ENCODE measurements at regions not wholly inside any gene's neighbourhood (a gene's known extent, or its start where the extent isn't known, plus 50 kb on each side); places are given as distances from the start of the nearest gene placed in this dataset.

- Histone ChIP-seq H3K9me3 (no peaks in the 10 kb centered on the region), H3K27me3 (no peaks in the 10 kb centered on the region), H3K4me1 (peaks cover 0 to 23% (median 7%) of the 10 kb centered on the region in 4 donors), H3K4me3 (no peak overlapping the region), H3K36me3 (no peaks in the 10 kb centered on the region), H3K27ac (no peak overlapping the region)
- DNase-seq = no peak
- TF ChIP-seq, protein P1, sequence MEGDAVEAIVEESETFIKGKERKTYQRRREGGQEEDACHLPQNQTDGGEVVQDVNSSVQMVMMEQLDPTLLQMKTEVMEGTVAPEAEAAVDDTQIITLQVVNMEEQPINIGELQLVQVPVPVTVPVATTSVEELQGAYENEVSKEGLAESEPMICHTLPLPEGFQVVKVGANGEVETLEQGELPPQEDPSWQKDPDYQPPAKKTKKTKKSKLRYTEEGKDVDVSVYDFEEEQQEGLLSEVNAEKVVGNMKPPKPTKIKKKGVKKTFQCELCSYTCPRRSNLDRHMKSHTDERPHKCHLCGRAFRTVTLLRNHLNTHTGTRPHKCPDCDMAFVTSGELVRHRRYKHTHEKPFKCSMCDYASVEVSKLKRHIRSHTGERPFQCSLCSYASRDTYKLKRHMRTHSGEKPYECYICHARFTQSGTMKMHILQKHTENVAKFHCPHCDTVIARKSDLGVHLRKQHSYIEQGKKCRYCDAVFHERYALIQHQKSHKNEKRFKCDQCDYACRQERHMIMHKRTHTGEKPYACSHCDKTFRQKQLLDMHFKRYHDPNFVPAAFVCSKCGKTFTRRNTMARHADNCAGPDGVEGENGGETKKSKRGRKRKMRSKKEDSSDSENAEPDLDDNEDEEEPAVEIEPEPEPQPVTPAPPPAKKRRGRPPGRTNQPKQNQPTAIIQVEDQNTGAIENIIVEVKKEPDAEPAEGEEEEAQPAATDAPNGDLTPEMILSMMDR (IDR thresholded peaks at IDR 0.05) = peak; percentile 53 to 65
- intact Hi-C loops (cut with DNase I; ENCODE audit: low total_unique reads) = no loop called here
These were observed 322.7 kb downstream of the CRPPA start for GRCh38 chr7:16098585-16099179.

GRCh38 chr7:16098058-16098457, 323.3 kb downstream of the CRPPA start:
- TF ChIP-seq, protein P1 (IDR thresholded peaks at IDR 0.05) = no peak
- Histone ChIP-seq H3K4me1 (peaks cover 0 to 23% (median 7%) of the 10 kb centered on the region in 4 donors), H3K4me3 (no peak overlapping the region), H3K27ac (no peak overlapping the region), H3K9me3 (no peaks in the 10 kb centered on the region), H3K27me3 (no peaks in the 10 kb centered on the region), H3K36me3 (no peaks in the 10 kb centered on the region)
- DNase-seq = no peak
- intact Hi-C loops (cut with DNase I; ENCODE audit: low total_unique reads) = no loop called here

- H3K36me3 ChIP-seq = no peaks in the 10 kb centered on the region
- no peak for DNase-seq
- H3K4me3 ChIP-seq = no peak overlapping the region
- intact Hi-C loops (cut with DNase I; ENCODE audit: low total_unique reads) = no loop called here
- no peaks in the 10 kb centered on the region for H3K9me3 ChIP-seq
- peak overlapping the region in 1 of 2 donors; percentile 16 for H3K27ac ChIP-seq
- TF ChIP-seq, protein P1 (IDR thresholded peaks at IDR 0.05) = no peak
- H3K4me1 ChIP-seq = peaks cover 0 to 39% (median 7%) of the 10 kb centered on the region in 4 donors
- H3K27me3 ChIP-seq = no peaks in the 10 kb centered on the region
These were observed 326.0 kb downstream of the CRPPA start for GRCh38 chr7:16095171-16095950.

DNA sequence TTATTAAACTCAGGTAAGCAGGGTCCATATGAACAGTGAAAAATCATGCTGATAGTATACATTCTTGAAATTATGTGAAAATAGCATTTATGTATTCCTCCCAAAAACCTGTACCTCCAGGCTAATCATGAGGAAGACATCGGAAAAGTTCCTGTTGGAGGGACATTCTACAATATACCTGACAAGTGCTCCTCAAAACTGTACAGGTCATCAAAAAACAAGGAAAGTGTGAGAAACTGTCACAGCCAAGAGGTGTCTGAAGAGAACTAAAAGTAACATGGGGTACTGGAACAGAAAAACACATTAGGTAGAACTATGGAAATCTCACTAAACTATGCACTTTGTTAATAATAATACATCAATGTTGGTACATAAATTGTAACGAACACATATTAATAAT, 326.7 kb downstream of the CRPPA start:
- Histone ChIP-seq H3K4me1 (peaks cover 0 to 39% (median 7%) of the 10 kb centered on the region in 4 donors), H3K9me3 (no peaks in the 10 kb centered on the region), H3K27me3 (no peaks in the 10 kb centered on the region), H3K27ac (no peak overlapping the region), H3K36me3 (no peaks in the 10 kb centered on the region), H3K4me3 (no peak overlapping the region)
- DNase-seq = no peak
- intact Hi-C loops (cut with DNase I; ENCODE audit: low total_unique reads) = no loop called here
- TF ChIP-seq, protein P1 (IDR thresholded peaks at IDR 0.05) = no peak

GRCh38 chr7:16092711-16093110, 328.6 kb downstream of the CRPPA start:
- TF ChIP-seq, protein P1 (IDR thresholded peaks at IDR 0.05) = no peak
- intact Hi-C loops (cut with DNase I; ENCODE audit: low total_unique reads) = no loop called here
- Histone ChIP-seq H3K36me3 (no peaks in the 10 kb centered on the region), H3K4me1 (peaks cover 0 to 39% (median 7%) of the 10 kb centered on the region in 4 donors), H3K27ac (peak overlapping the region in 1 of 2 donors; percentile 6), H3K27me3 (no peaks in the 10 kb centered on the region), H3K9me3 (no peaks in the 10 kb centered on the region), H3K4me3 (no peak overlapping the region)
- DNase-seq = no peak

All from tibial artery (tissue), 4 donors.